IMR-90 (cell line): ENCODE measurements at regions not wholly inside any gene's neighbourhood (a gene's known extent, or its start where the extent isn't known, plus 50 kb on each side); places are given as distances from the start of the nearest gene placed in this dataset.

Experiments used
- ATAC-seq: fragments of 200-7000 bp; cut with Tn5 transposase; 2 replicates; pipeline ENCODE4 v1.9.1; 2020; ENCODE audit warnings: low read depth, mild to moderate bottlenecking, moderate library complexity
- BruUV-seq: library from RNA; stranded (reverse); fragments of 400-500 nt; replicated peaks from 2 replicates; lab custom pipeline; 2021; lab: Mats Ljungman, UMichigan
- CTCF ChIA-PET: fragments of 300-600 bp; formaldehyde crosslinking; extraction: SDS; loops from one replicate; lab custom pipeline; 2021; ENCODE audit warnings: antibody characterized with exemption; lab: Yijun Ruan, JAX
- POLR2A ChIA-PET: fragments of 300-600 bp; sonication (Branson Sonifier 250); formaldehyde crosslinking; loops from one replicate; lab custom pipeline; 2022; ENCODE audit warnings: antibody characterized with exemption; ENCODE audit not compliant: unreplicated experiment; lab: Charles Lee
- DNase-seq: peaks from one replicate; pipeline ENCODE4 v3.0.0; 2013
- H2AFZ ChIP-seq: replicated peaks from 2 replicates; pipeline ENCODE3; 2013; ENCODE audit warnings: low read length, mild to moderate bottlenecking; ENCODE audit not compliant: poor library complexity
- H2AK5ac ChIP-seq: 2 replicates; pipeline ENCODE4 v1.6.1; 2013; ENCODE audit warnings: low read depth, low read length, inconsistent platforms
- H2AK9ac ChIP-seq: replicated peaks from 2 replicates; pipeline ENCODE3; 2013; ENCODE audit warnings: mild to moderate bottlenecking, low read depth, low read length, moderate library complexity; ENCODE audit not compliant: poor library complexity
- H2BK120ac ChIP-seq: 2 replicates; pipeline ENCODE4 v1.6.1; 2013; ENCODE audit warnings: low read depth, low read length, inconsistent platforms
- H2BK15ac ChIP-seq: 3 replicates; pipeline ENCODE4 v1.6.1; 2013; ENCODE audit warnings: low read depth, low read length, inconsistent platforms
- H2BK20ac ChIP-seq: 2 replicates; pipeline ENCODE4 v1.6.1; 2013; ENCODE audit warnings: low read depth, mild to moderate bottlenecking, inconsistent platforms, low read length, moderate library complexity
- H2BK5ac ChIP-seq: 2 replicates; pipeline ENCODE4 v1.6.1; 2013; ENCODE audit warnings: mild to moderate bottlenecking, low read depth, low read length, inconsistent platforms; ENCODE audit not compliant: poor library complexity, severe bottlenecking
- H3K14ac ChIP-seq: replicated peaks from 2 replicates; pipeline ENCODE4 v1.6.1; 2013; ENCODE audit warnings: low read depth, low read length, inconsistent platforms
- H3K18ac ChIP-seq: 2 replicates; pipeline ENCODE4 v1.6.1; 2013; ENCODE audit warnings: low read depth, low read length, control low read depth
- H3K23ac ChIP-seq: 2 replicates; pipeline ENCODE4 v1.6.1; 2013; ENCODE audit warnings: low read depth, low read length, inconsistent platforms
- H3K27ac ChIP-seq: 2 replicates; pipeline ENCODE4 v1.5.1; 2013; ENCODE audit warnings: mild to moderate bottlenecking, control low read depth, low read length; ENCODE audit not compliant: insufficient read depth
- H3K27me3 ChIP-seq: 2 replicates; pipeline ENCODE4 v1.6.1; 2013; ENCODE audit warnings: low read length; ENCODE audit not compliant: control insufficient read depth, insufficient read depth
- H3K36me3 ChIP-seq: 2 replicates; pipeline ENCODE4 v1.6.1; 2013; ENCODE audit warnings: low read length, mixed read lengths; ENCODE audit not compliant: control insufficient read depth, insufficient read depth
- H3K4ac ChIP-seq: 2 replicates; pipeline ENCODE4 v1.6.1; 2013; ENCODE audit warnings: low read depth, low read length, inconsistent platforms
- H3K4me1 ChIP-seq: 2 replicates; pipeline ENCODE4 v1.6.1; 2013; ENCODE audit warnings: low read length, mixed read lengths; ENCODE audit not compliant: control insufficient read depth, insufficient read depth
- H3K4me2 ChIP-seq: 2 replicates; pipeline ENCODE4 v1.6.1; 2013; ENCODE audit warnings: low read depth, mild to moderate bottlenecking, control low read depth, low read length, moderate library complexity
- H3K4me3 ChIP-seq: 2 replicates; pipeline ENCODE4 v1.5.1; 2013; ENCODE audit warnings: low read depth, mild to moderate bottlenecking, control low read depth, low read length, moderate library complexity; ENCODE audit not compliant: insufficient read depth
- H3K56ac ChIP-seq: 2 replicates; pipeline ENCODE4 v1.6.1; 2013; ENCODE audit warnings: low read length, inconsistent platforms; ENCODE audit not compliant: insufficient read depth; ENCODE audit errors: extremely low read depth
- H3K79me1 ChIP-seq, 2 experiments: 2 replicates each; pipeline ENCODE4 v1.6.1; 2013; ENCODE audit warnings: low read length in 2 of 2, inconsistent platforms in 1 of 2, low read depth in 1 of 2
- H3K9ac ChIP-seq: 2 replicates; pipeline ENCODE4 v1.6.1; 2013; ENCODE audit warnings: low read depth, low read length, control low read depth
- H3K9me1 ChIP-seq: 2 replicates; pipeline ENCODE4 v1.6.1; 2013; ENCODE audit warnings: low read length, inconsistent platforms; ENCODE audit not compliant: insufficient read depth
- H3K9me3 ChIP-seq: 2 replicates; pipeline ENCODE4 v1.6.1; 2013; ENCODE audit warnings: low read length; ENCODE audit not compliant: control insufficient read depth, insufficient read depth
- H4K20me1 ChIP-seq: 2 replicates; pipeline ENCODE4 v1.6.1; 2013; ENCODE audit warnings: low read length, inconsistent platforms; ENCODE audit not compliant: insufficient read depth
- H4K5ac ChIP-seq: 2 replicates; pipeline ENCODE4 v1.6.1; 2013; ENCODE audit warnings: mild to moderate bottlenecking, low read depth, low read length, control low read depth
- H4K8ac ChIP-seq, 2 experiments: 2 replicates each; pipeline ENCODE4 v1.6.1; 2013; ENCODE audit warnings: low read depth in 2 of 2, low read length in 2 of 2, control low read depth in 1 of 2, inconsistent platforms in 1 of 2
- H4K91ac ChIP-seq: 2 replicates; pipeline ENCODE4 v1.6.1; 2013; ENCODE audit warnings: low read depth, low read length, inconsistent platforms; ENCODE audit not compliant: insufficient read depth
- NFE2L2 ChIP-seq: fragments of 150-350 bp; IDR thresholded peaks from 2 replicates; pipeline ENCODE4 v1.6.1; 2016; ENCODE audit warnings: low read depth, mild to moderate bottlenecking, low read length
- POLR2A ChIP-seq: IDR thresholded peaks from 2 replicates; pipeline ENCODE4 v1.6.1; 2012; ENCODE audit warnings: mild to moderate bottlenecking, low read depth, low read length
- WGBS, 2 experiments: methylation state at CpG; one replicate each; pipeline versions ENCODE4 v1.1.5 to v1.1.7; 2013; ENCODE audit warnings: missing lambda C conversion rate in 2 of 2; ENCODE audit not compliant: insufficient read length in 1 of 2; ENCODE audit errors: extremely low coverage in 2 of 2; 5-methylcytosine and 5-hydroxymethylcytosine counted together
- dilution Hi-C: fragments of 300-500 bp; cut with HindIII; formaldehyde crosslinking; loops from one replicate; pipeline ENCODE4 v1.14.3; 2018; ENCODE audit warnings: low sequenced_read_pairs; ENCODE audit not compliant: unreplicated experiment
- in situ Hi-C: fragments of 300-500 bp; cut with MboI; formaldehyde crosslinking; loops from 3 replicates; pipeline ENCODE4 v1.14.3; 2019; ENCODE audit warnings: low sequenced_read_pairs, inconsistent platforms, mixed read lengths
- intact Hi-C: fragments of 100-400 bp; cut with micrococcal nuclease; formaldehyde crosslinking; loops from 2 replicates; pipeline ENCODE4 v1.10.0; 2022
- TF ChIP-seq, protein P1 (sequence below): fragments of 150-350 bp; IDR thresholded peaks from 2 replicates; pipeline ENCODE4 v1.6.1; 2017; ENCODE audit warnings: mild to moderate bottlenecking, antibody characterized with exemption, low read length, low read depth

DNA sequence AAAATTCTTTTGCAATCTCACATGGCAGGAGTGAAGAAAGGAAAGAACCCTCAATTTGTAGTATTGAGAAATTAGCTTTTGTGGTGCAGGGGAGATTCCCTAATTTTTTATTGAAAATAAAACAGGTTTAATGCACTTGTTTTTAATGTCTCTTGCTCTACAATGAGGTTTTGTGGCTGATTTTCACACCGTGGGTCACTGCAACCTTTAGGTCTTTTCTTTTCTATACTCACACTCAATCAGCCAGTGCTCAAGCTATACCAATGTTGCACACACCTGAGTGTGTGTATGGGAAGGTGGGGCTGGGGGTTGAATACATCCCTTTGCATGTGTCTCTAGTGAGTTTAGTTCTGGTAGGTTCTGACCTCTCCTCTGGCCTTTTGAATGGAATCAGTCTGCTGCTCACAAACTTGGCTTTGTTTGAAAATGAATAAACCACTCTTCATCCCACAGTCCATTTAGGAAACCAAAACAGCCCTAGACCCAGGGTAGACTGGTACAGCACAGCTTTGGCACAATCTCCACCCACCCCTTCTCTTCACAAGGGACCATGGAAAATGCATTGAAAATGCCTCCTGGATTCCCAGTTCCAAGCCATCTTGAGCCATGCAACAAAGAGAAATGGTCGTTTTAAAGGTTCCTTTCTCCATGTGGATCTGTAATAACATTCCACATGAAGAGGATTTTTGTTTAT is 411.5 kb downstream of the SFMBT2 start:
- Histone ChIP-seq H2BK120ac (no peak overlapping the region), H3K23ac (no peak overlapping the region), H3K9me3 (no peaks in the 10 kb centered on the region), H3K4ac (no peak overlapping the region), H3K27me3 (no peaks in the 10 kb centered on the region), H2BK20ac (no peak overlapping the region), H3K9me1 (no peaks in the 10 kb centered on the region), H3K36me3 (no peaks in the 10 kb centered on the region), H4K20me1 (no peaks in the 10 kb centered on the region), H3K79me1 (no peaks in the 10 kb centered on the region), H3K4me1 (no peaks in the 10 kb centered on the region), H4K5ac (no peak overlapping the region), H2AK5ac (no peak overlapping the region), H3K27ac (no peak overlapping the region), H3K56ac (no peak overlapping the region), H4K8ac (no peak overlapping the region), H3K14ac (no peak overlapping the region), H2AK9ac (no peak overlapping the region), H2BK5ac (no peak overlapping the region), H2BK15ac (no peak overlapping the region), H3K4me2 (no peak overlapping the region), H3K9ac (no peak overlapping the region), H2AFZ (no peak overlapping the region), H4K91ac (no peak overlapping the region), H3K4me3 (no peak overlapping the region), H3K18ac (no peak overlapping the region)
- POLR2A ChIA-PET, result no interaction called here
- BruUV-seq, result no TSS peak
- CTCF ChIA-PET, result interaction anchor here (0.7 kb wide), 1 partner anchor 10 kb away, joined by 3 read pairs; no protein-coding TSS in a partner anchor
- dilution Hi-C loops (no loop called here), intact Hi-C loops (no loop called here), in situ Hi-C loops (no loop called here)
- WGBS, 2 experiments, result no CpG with 5 or more reads among the region's 2 CpGs
- DNase-seq, result no peak
- TF ChIP-seq POLR2A (no peak), NFE2L2 (no peak)
- TF ChIP-seq, protein P1, sequence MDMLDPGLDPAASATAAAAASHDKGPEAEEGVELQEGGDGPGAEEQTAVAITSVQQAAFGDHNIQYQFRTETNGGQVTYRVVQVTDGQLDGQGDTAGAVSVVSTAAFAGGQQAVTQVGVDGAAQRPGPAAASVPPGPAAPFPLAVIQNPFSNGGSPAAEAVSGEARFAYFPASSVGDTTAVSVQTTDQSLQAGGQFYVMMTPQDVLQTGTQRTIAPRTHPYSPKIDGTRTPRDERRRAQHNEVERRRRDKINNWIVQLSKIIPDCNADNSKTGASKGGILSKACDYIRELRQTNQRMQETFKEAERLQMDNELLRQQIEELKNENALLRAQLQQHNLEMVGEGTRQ, result no peak
- ATAC-seq, result no peak
